Loucy (cell line): ENCODE measurements at regions not wholly inside any gene's neighbourhood (a gene's known extent, or its start where the extent isn't known, plus 50 kb on each side); places are given as distances from the start of the nearest gene placed in this dataset.
A peak's percentile ranks its signal among the peaks of the same experiment; 100 is the strongest.

Experiments
- EZH2phosphoT487 ChIP-seq: fragments of 200-600 bp; IDR thresholded peaks from 2 replicates; pipeline ENCODE4 v1.6.1; 2018; ENCODE audit warnings: antibody characterized with exemption, mild to moderate bottlenecking, moderate library complexity, borderline replicate concordance
- TF ChIP-seq, protein P1 (sequence below): fragments of 200-600 bp; sonication (generic); conservative IDR thresholded peaks from 2 replicates; pipeline ENCODE4 v1.5.1; 2014; ENCODE audit warnings: mild to moderate bottlenecking, antibody characterized with exemption, low read length

DNA sequence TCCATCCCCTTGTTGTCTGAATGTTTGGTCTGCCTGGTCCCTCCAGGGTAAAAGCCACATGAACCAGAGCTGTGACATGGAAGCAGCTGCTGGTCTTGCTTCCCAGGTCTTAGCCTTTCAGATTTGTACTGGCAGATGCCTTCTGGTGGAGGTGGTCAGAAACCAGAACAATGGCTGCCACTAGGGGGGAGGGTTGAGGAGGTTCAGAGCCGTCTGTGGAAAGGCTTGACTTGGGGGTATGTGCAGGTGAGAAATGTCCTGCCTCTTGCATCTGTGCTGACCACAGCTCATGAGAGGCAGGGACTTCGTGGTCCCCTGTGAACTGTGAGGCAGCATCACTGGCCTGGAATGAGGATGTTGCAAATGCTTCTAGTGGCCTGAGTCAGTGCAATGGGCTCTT is 144.2 kb upstream of the WDR1 start:
- TF ChIP-seq, protein P1, sequence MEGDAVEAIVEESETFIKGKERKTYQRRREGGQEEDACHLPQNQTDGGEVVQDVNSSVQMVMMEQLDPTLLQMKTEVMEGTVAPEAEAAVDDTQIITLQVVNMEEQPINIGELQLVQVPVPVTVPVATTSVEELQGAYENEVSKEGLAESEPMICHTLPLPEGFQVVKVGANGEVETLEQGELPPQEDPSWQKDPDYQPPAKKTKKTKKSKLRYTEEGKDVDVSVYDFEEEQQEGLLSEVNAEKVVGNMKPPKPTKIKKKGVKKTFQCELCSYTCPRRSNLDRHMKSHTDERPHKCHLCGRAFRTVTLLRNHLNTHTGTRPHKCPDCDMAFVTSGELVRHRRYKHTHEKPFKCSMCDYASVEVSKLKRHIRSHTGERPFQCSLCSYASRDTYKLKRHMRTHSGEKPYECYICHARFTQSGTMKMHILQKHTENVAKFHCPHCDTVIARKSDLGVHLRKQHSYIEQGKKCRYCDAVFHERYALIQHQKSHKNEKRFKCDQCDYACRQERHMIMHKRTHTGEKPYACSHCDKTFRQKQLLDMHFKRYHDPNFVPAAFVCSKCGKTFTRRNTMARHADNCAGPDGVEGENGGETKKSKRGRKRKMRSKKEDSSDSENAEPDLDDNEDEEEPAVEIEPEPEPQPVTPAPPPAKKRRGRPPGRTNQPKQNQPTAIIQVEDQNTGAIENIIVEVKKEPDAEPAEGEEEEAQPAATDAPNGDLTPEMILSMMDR, result peak; percentile 25; the same call in 1 of the 2 replicates
- no peak for TF ChIP-seq EZH2phosphoT487
